Transverse colon (tissue), 4 donors: ENCODE measurements at regions not wholly inside any gene's neighbourhood (a gene's known extent, or its start where the extent isn't known, plus 50 kb on each side); places are given as distances from the start of the nearest gene placed in this dataset.

Source experiments
- DNase-seq: peaks from one replicate; pipeline ENCODE4 v3.0.0-alpha.2; 2019
- H3K27ac ChIP-seq, 4 donors: fragments of 200-600 bp; sonication (generic); 2 replicates each; pipeline ENCODE4 v1.5.1; 2016 to 2018; ENCODE audit warnings: inconsistent platforms in 4 of 4
- H3K27me3 ChIP-seq: fragments of 200-600 bp; sonication (generic); 2 replicates; pipeline ENCODE4 v1.5.1; 2017; ENCODE audit warnings: inconsistent platforms
- H3K36me3 ChIP-seq, 4 donors: fragments of 200-600 bp; sonication (generic); 2 replicates each; pipeline ENCODE4 v1.5.1; 2017 to 2019; ENCODE audit warnings: inconsistent platforms in 4 of 4
- H3K4me1 ChIP-seq, 4 donors: fragments of 200-600 bp; sonication (generic); 2 replicates each; pipeline ENCODE4 v1.5.1; 2017 to 2020; ENCODE audit warnings: inconsistent platforms in 4 of 4
- H3K4me3 ChIP-seq, 4 donors: fragments of 200-600 bp; sonication (generic); 1 replicate in 1 of 4; 2 replicates in 3 of 4; pipeline versions ENCODE4 v1.5.1 to v1.6.1; 2017 to 2019; ENCODE audit warnings: inconsistent platforms in 4 of 4
- H3K9me3 ChIP-seq, 2 donors: fragments of 200-600 bp; sonication (generic); 2 replicates each; pipeline ENCODE4 v1.5.1; 2017 to 2019; ENCODE audit warnings: inconsistent platforms in 2 of 2
- EP300 ChIP-seq: sonication (generic); formaldehyde crosslinking; IDR thresholded peaks from one replicate; pipeline ENCODE4 v1.6.1; 2017; ENCODE audit warnings: antibody characterized with exemption, low read depth
- POLR2A ChIP-seq: fragments of 450-650 bp; IDR thresholded peaks from one replicate; pipeline ENCODE4 v1.6.1; 2016; ENCODE audit warnings: antibody characterized with exemption, mild to moderate bottlenecking, moderate library complexity
- POLR2AphosphoS5 ChIP-seq, 3 donors: sonication (generic); formaldehyde crosslinking; IDR thresholded peaks; one replicate each; pipeline ENCODE4 v1.6.1; 2016; ENCODE audit warnings: antibody characterized with exemption in 3 of 3
- WGBS, 2 donors: methylation state at CpG; one replicate each; pipeline ENCODE4 v1.1.5; 2018; ENCODE audit warnings: low coverage in 1 of 2; 5-methylcytosine and 5-hydroxymethylcytosine counted together
- in situ Hi-C, 4 donors: fragments of 200-750 bp; cut with MboI; loops; one replicate each; pipeline versions ENCODE4 v1.15.0 to v1.15.1; 2017; ENCODE audit warnings: low sequenced_read_pairs in 3 of 4, low pct_ligation_motif_present in 1 of 4, low pct_unique_long_range_greater_than_20kb in 1 of 4
- intact Hi-C: fragments of 100-400 bp; cut with DNase I; formaldehyde crosslinking; loops from one replicate; pipeline ENCODE4 v1.15.1; 2023; ENCODE audit warnings: low total_unique reads
- TF ChIP-seq, protein P1 (sequence below), 5 experiments: fragments of 200-600 bp in 3 of 5; fragments of 450-650 bp in 2 of 5; sonication (generic) in 3 of 5; IDR thresholded peaks; 1 replicate in 2 of 5; 2 replicates in 3 of 5; pipeline ENCODE4 v1.5.1; 2016 to 2017; ENCODE audit warnings: antibody characterized with exemption in 5 of 5, inconsistent platforms in 3 of 5, mild to moderate bottlenecking in 2 of 5, moderate library complexity in 1 of 5

- DNase-seq: no peak
- Histone ChIP-seq H3K27me3 (peaks cover 26% of the 10 kb centered on the region), H3K4me1 (no peaks in the 10 kb centered on the region), H3K36me3 (no peaks in the 10 kb centered on the region), H3K4me3 (no peak overlapping the region), H3K27ac (no peak overlapping the region), H3K9me3 (no peaks in the 10 kb centered on the region)
- in situ Hi-C loops: loop anchor here in 1 of 4 donors (10.0 kb wide), 1 partner anchor 481 kb away; no protein-coding TSS in a partner anchor
- intact Hi-C loops: no loop called here
- no peak for TF ChIP-seq EP300
- TF ChIP-seq, protein P1, sequence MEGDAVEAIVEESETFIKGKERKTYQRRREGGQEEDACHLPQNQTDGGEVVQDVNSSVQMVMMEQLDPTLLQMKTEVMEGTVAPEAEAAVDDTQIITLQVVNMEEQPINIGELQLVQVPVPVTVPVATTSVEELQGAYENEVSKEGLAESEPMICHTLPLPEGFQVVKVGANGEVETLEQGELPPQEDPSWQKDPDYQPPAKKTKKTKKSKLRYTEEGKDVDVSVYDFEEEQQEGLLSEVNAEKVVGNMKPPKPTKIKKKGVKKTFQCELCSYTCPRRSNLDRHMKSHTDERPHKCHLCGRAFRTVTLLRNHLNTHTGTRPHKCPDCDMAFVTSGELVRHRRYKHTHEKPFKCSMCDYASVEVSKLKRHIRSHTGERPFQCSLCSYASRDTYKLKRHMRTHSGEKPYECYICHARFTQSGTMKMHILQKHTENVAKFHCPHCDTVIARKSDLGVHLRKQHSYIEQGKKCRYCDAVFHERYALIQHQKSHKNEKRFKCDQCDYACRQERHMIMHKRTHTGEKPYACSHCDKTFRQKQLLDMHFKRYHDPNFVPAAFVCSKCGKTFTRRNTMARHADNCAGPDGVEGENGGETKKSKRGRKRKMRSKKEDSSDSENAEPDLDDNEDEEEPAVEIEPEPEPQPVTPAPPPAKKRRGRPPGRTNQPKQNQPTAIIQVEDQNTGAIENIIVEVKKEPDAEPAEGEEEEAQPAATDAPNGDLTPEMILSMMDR (IDR thresholded peaks at IDR 0.05): no peak
- no peak for TF ChIP-seq POLR2A
- WGBS, 2 donors: 53% methylated on average over 13 of the region's 13 CpGs; no CpG with 5 or more reads in 1 of the 2 donors
These were observed 64.9 kb upstream of the PAX6 start for GRCh38 chr11:31875866-31876560.

DNA sequence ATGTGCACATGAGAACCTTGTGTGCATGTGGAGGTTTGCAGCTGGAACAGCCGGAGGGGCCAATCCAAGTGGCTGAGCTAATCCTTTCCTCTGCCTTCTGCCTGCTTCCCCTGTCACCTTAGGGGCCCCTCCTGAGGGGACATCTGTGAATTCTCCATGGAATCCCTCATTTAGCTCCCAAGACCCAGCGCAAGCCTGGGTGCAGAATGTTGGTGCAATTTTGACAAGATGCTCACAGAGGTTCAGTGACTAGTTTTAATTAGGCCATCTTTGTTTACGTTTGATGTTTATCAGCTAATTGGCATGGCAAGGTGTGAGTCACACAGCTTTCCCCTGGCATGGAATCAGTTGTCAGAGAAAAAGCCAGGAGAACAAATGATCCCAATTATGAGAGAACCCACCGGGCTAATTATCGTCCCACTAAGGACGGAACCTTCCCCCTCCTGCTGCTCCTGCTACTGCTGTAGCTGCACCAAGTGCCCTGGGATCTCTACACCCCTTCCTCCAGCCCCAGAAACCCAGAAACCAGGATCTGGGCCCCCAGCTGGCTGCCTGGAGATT is 63.6 kb upstream of the PAX6 start:
- H3K4me1 ChIP-seq: no peaks in the 10 kb centered on the region
- no peak overlapping the region for H3K27ac ChIP-seq
- peaks cover 32% of the 10 kb centered on the region for H3K27me3 ChIP-seq
- intact Hi-C loops (no loop called here), in situ Hi-C loops (loop anchor here in 2 of 4 donors (10.0 to 25.0 kb wide), 2 partner anchors 387 to 480 kb away; no protein-coding TSS in a partner anchor)
- no peak for DNase-seq
- WGBS, 2 donors: 40 to 45% methylated on average over 4 to 6 of the region's 6 CpGs
- H3K9me3 ChIP-seq: no peaks in the 10 kb centered on the region
- no peak overlapping the region for H3K4me3 ChIP-seq
- TF ChIP-seq POLR2A: no peak
- no peak for TF ChIP-seq POLR2AphosphoS5 (IDR thresholded peaks at IDR 0.05)
- TF ChIP-seq EP300: no peak
- TF ChIP-seq, protein P1 (IDR thresholded peaks at IDR 0.05): no peak
- no peaks in the 10 kb centered on the region for H3K36me3 ChIP-seq

DNA sequence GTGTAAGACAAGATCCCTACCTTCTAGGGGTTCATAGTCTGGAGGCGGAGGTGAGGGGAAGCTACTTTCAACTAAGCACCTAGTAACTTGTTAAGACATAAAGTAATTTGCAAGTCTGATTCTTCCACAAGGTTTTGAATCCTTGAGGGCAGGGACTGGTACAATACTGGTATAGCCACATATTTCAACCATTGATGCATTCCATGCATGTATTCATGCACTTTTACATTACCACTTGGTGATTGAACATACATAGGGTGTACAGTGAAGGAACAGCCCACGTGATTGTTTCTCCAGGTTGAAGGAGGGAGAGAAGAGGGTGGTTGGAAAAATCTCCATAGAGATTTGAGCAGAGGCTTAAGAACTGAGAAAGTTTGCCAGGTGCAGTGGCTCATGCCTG is 62.0 kb upstream of the PAX6 start:
- TF ChIP-seq, protein P1 (IDR thresholded peaks at IDR 0.05): no peak
- TF ChIP-seq EP300 (no peak), POLR2AphosphoS5 (IDR thresholded peaks at IDR 0.05) (no peak), POLR2A (no peak)
- WGBS, 2 donors: 66 to 71% methylated on average over 1 to 2 of the region's 2 CpGs
- Histone ChIP-seq H3K4me1 (no peaks in the 10 kb centered on the region), H3K9me3 (no peaks in the 10 kb centered on the region), H3K27ac (no peak overlapping the region), H3K36me3 (no peaks in the 10 kb centered on the region), H3K27me3 (peaks cover 32% of the 10 kb centered on the region), H3K4me3 (no peak overlapping the region)
- intact Hi-C loops (no loop called here), in situ Hi-C loops (loop anchor here in 2 of 4 donors (10.0 to 25.0 kb wide), 2 partner anchors 386 to 478 kb away; no protein-coding TSS in a partner anchor)
- no peak for DNase-seq

GRCh38 chr11:31872076-31872443 is 60.9 kb upstream of the PAX6 start:
- H3K27ac ChIP-seq: no peak overlapping the region
- H3K9me3 ChIP-seq: no peaks in the 10 kb centered on the region
- peaks cover 29% of the 10 kb centered on the region for H3K27me3 ChIP-seq
- TF ChIP-seq POLR2A (no peak), EP300 (no peak)
- TF ChIP-seq, protein P1 (IDR thresholded peaks at IDR 0.05): no peak
- no peak for DNase-seq
- H3K4me1 ChIP-seq: no peaks in the 10 kb centered on the region
- 57 to 100% methylated on average over 1 to 3 of the region's 3 CpGs for WGBS, 2 donors
- H3K36me3 ChIP-seq: no peaks in the 10 kb centered on the region
- in situ Hi-C loops (loop anchor here in 2 of 4 donors (10.0 to 25.0 kb wide), 2 partner anchors 385 to 477 kb away; no protein-coding TSS in a partner anchor), intact Hi-C loops (no loop called here)
- no peak overlapping the region for H3K4me3 ChIP-seq
